Stimulated activated CD4-positive, alpha-beta T cell treated with anti-CD3 and anti-CD28 coated beads, Interleukin-1b, Interleukin-23, amount 100 ng/mL, for 1 hour (primary cell): ENCODE measurements at regions not wholly inside any gene's neighbourhood (a gene's known extent, or its start where the extent isn't known, plus 50 kb on each side); places are given as distances from the start of the nearest gene placed in this dataset.
"Not testable (repeated sequence)": the region's sequence is repeated elsewhere in the genome, so short reads cannot be mapped to it uniquely, and the experiment has no call there.

Experiments
- DNase-seq, 2 donors: peaks; one replicate each; pipeline ENCODE4 v3.0.0-alpha.2; 2020; ENCODE audit warnings: low read depth in 2 of 2

DNA sequence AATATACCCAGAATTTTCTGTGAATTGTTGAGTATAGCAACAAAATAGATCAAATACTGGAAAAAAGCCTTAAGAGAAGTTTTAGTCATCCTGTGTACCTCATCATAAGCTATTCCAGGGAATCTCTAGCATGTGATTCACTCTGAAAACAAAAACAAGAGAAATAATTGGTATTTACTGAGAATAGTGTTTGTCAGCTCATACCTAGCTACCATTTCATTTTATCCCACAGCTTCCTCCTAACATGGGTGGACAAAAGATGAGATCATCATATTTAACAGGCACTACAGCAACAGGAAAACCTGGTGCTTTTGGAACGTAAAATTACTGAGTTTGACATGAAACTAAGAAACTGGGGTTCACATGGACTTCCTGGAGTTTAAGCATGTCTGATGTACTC lies 753.5 kb upstream of the NECTIN3 start:
- DNase-seq, result no peak

DNA sequence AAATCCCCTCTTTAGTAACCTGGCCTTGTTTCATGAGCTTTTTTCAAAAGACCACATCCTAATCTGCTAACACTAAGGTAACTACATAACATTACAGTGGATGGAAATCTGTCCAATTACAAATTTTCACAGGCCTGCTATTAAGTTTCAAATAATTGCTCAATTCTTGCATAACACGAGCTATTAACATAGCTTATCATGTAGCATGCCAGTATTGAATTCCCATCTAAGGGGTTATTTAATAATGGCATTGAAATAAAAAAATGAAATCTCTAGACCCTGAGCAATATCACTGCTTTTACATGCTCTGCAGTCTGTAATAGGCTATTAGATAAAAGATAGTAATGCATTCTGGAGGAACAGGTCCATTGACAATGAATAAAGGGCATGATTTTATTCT lies 748.3 kb upstream of the NECTIN3 start:
- DNase-seq, result no peak

- no peak for DNase-seq
These were observed 747.4 kb upstream of the NECTIN3 start for GRCh38 chr3:110324171-110324705.

- DNase-seq, result no peak
These were observed 743.7 kb upstream of the NECTIN3 start for GRCh38 chr3:110327870-110328269.

DNA sequence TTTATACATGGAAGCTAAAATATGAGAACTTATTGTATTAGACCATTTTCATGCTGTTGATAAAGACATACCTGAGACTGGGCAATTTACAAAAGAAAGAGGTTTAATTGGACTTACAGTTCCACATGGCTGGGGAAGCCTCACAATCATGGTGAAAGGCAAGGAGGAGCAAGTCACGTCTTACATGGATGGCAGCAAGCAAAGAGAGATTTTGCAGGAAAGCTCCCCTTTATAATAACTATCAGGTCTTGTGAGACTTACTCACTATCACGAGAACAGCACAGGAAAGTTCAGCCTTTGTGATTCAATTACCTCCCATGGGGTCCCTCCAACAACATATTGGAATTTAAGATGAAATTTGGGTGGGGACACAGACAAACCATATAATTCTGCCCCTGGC lies 740.1 kb upstream of the NECTIN3 start:
- not testable (repeated sequence) for DNase-seq

GRCh38 chr3:110332629-110333028 lies 739.0 kb upstream of the NECTIN3 start:
- no peak for DNase-seq

- no peak for DNase-seq
These were observed 730.6 kb upstream of the NECTIN3 start for GRCh38 chr3:110341047-110341446.

DNA sequence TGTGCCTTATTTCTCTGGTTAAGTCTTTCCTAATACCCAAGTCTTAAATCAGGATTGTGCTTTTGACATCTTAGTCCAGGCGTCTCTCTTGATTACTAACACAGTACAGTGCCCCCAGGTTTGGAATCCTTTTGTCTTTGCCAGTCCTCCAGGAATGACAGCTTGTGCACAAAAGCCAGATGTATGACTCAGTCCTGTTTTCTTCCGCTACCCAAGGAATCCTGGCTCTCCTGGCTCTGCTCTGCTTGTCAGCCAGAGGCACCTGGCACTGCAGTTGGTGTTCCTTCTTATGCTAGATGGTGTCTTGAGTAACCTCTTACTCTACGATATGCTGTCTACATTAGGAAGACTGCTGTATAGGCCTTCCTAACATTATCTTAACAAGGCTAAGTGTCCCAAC lies 728.2 kb upstream of the NECTIN3 start:
- no peak for DNase-seq

- DNase-seq, result no peak
These were observed 727.7 kb upstream of the NECTIN3 start for GRCh38 chr3:110343945-110344344.

DNA sequence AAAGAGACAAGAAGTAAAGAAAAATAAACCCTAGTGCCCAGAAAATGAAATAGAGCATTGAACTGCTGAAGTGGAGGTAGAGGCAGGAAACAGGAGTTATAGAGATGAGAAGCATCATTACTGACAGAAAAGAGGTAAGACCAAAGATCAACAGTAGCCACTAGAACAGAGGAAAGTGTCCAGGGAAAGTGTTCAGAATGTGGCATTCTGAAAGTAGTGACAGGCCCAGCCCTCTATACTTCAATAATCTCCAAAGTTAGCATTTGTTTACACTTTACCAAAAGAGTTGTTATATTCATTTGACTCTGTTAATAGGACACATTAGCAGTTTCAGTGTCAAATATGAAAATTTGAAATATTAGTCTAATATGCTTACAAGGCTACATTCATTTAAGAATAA lies 727.1 kb upstream of the NECTIN3 start:
- DNase-seq, result no peak

- DNase-seq, result no peak
These were observed 726.5 kb upstream of the NECTIN3 start for GRCh38 chr3:110344897-110345767.

- no peak for DNase-seq
These were observed 722.3 kb upstream of the NECTIN3 start for GRCh38 chr3:110349295-110349694.

GRCh38 chr3:110352841-110353604 lies 718.6 kb upstream of the NECTIN3 start:
- DNase-seq, result no peak

GRCh38 chr3:110362751-110363150 lies 708.9 kb upstream of the NECTIN3 start:
- DNase-seq, result no peak

DNA sequence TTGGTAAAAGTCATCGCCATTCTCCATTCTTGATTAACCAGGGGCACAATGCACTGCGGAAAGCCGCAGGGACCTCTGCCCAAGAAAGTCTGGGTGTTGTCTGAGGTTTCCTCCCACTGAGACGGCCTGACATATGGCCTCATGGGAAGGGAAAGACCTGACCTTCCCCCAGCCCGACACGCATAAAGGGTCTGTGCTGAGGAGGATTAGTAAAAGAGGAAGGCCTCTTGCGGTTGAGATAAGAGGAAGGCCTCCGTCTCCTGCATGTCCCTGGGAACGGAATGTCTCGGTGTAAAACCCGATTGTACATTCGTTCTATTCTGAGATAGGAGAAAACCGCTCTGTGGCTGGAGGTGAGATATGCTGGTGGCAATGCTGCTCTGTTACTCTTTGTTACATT lies 704.3 kb upstream of the NECTIN3 start:
- DNase-seq, result not testable (repeated sequence)

GRCh38 chr3:110375751-110376518 lies 695.7 kb upstream of the NECTIN3 start:
- no peak for DNase-seq

DNA sequence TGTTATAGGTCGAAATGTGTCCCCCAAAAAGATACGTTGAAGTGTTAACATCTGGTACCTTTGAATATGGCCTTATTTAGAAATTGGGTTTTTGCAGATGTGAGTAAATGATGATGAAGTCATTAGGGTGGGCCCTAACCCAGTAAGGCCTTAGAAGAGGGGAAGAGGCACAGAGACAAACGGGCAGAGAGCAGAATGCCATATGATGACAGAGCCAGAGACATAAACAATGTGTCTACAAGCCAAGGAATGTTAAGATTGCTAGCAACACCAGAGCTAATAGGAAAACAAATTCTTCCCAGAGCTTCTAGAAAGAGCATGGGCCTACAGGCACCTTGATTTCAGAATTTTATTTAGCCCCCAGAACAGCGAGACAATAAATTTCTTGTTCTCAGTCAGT lies 693.1 kb upstream of the NECTIN3 start:
- DNase-seq, result no peak

DNA sequence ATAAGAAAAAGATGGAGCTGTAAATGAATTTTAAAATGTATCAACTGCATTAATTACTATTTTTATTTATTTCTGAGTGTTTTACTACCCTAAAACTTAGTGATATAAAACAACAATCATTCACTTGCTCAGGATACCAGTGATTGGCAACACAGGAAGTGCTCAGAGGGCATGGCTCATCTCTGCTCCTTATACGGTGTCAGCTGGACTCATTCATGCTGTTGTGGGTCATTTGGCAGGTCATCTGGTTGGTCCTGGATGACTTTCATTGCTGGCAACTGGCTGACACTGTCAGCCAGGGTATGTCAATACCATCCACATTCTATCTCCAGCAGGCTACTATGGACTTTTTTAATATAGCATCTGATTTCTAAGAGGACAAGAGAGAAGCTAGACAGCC lies 689.6 kb upstream of the NECTIN3 start:
- no peak for DNase-seq

- no peak for DNase-seq
These were observed 688.3 kb upstream of the NECTIN3 start for GRCh38 chr3:110383356-110383755.

GRCh38 chr3:110384601-110385000 lies 687.0 kb upstream of the NECTIN3 start:
- no peak for DNase-seq

DNA sequence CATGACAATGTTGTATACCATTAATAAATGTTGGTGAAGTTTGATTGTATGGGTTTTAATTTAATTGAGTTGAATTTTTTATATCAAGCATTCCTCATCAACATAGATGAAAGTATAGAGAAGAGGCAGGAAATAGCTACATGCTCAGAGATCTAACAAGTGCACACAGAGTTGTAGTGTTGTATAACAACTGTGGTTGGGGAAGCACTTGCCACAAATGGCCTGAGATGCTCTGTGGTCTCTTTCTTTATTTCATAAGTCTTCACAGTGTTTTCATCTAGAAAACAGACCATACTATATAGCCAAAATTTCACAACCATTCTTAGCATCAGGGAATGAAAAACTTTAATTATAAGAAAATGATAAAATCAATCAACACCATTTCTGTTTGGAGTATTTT lies 682.6 kb upstream of the NECTIN3 start:
- DNase-seq, result no peak

- no peak for DNase-seq
These were observed 681.2 kb upstream of the NECTIN3 start for GRCh38 chr3:110390372-110390771.
